ENCODE measurements at regions not wholly inside any gene's neighbourhood (a gene's known extent, or its start where the extent isn't known, plus 50 kb on each side); places are given as distances from the start of the nearest gene placed in this dataset.
"Not testable (repeated sequence)": the region's sequence is repeated elsewhere in the genome, so short reads cannot be mapped to it uniquely, and the experiment has no call there.

- TF ChIP-seq CTCF, POLR2A (IDR thresholded peaks at IDR 0.05): not testable (repeated sequence)
These were observed 341.9 kb upstream of the SULF2 start for GRCh38 chr20:48127133-48127532.
